Large intestine (tissue), 3 donors: ENCODE measurements at regions not wholly inside any gene's neighbourhood (a gene's known extent, or its start where the extent isn't known, plus 50 kb on each side); places are given as distances from the start of the nearest gene placed in this dataset.

Source experiments
- DNase-seq, 2 donors: peaks; one replicate each; pipeline versions ENCODE4 v3.0.0 to v3.0.0-alpha.2; 2013
- H3K27ac ChIP-seq: one replicate; pipeline ENCODE4 v1.5.1; 2013; ENCODE audit warnings: low read length
- H3K27me3 ChIP-seq: 2 replicates; pipeline ENCODE4 v1.6.1; 2013; ENCODE audit warnings: low read length; ENCODE audit not compliant: control insufficient read depth, insufficient read depth
- H3K36me3 ChIP-seq: 2 replicates; pipeline ENCODE4 v1.6.1; 2013; ENCODE audit warnings: low read length; ENCODE audit not compliant: control insufficient read depth, insufficient read depth
- H3K4me1 ChIP-seq: one replicate; pipeline ENCODE4 v1.6.1; 2013; ENCODE audit warnings: low read length; ENCODE audit not compliant: control insufficient read depth, insufficient read depth
- H3K4me3 ChIP-seq: one replicate; pipeline ENCODE4 v1.5.1; 2013; ENCODE audit warnings: low read length
- H3K9me3 ChIP-seq: one replicate; pipeline ENCODE4 v1.6.1; 2013; ENCODE audit warnings: mild to moderate bottlenecking, low read depth, low read length, moderate library complexity; ENCODE audit not compliant: control insufficient read depth
- WGBS: methylation state at CpG from one replicate; pipeline ENCODE4 v1.1.5; 2013; ENCODE audit warnings: low lambda C conversion rate; ENCODE audit not compliant: insufficient coverage; 5-methylcytosine and 5-hydroxymethylcytosine counted together

- H3K36me3 ChIP-seq = no peaks in the 10 kb centered on the region
- H3K9me3 ChIP-seq = no peaks in the 10 kb centered on the region
- H3K27me3 ChIP-seq = no peaks in the 10 kb centered on the region
- DNase-seq = no peak
- no CpG with 5 or more reads among the region's 1 CpG for WGBS
- no peaks in the 10 kb centered on the region for H3K4me1 ChIP-seq
- no peak overlapping the region for H3K4me3 ChIP-seq
- no peak overlapping the region for H3K27ac ChIP-seq
Measured at GRCh38 chr4:24734511-24734910, 60.9 kb upstream of the SOD3 start.

GRCh38 chr4:24736066-24736465 is 59.3 kb upstream of the SOD3 start:
- Histone ChIP-seq H3K27ac (no peak overlapping the region), H3K4me1 (no peaks in the 10 kb centered on the region), H3K9me3 (no peaks in the 10 kb centered on the region), H3K36me3 (no peaks in the 10 kb centered on the region), H3K27me3 (no peaks in the 10 kb centered on the region), H3K4me3 (no peak overlapping the region)
- DNase-seq = no peak
- WGBS = 100% methylated on average over 1 of the region's 5 CpGs

GRCh38 chr4:24741910-24742309 is 53.5 kb upstream of the SOD3 start:
- Histone ChIP-seq H3K36me3 (no peaks in the 10 kb centered on the region), H3K9me3 (no peaks in the 10 kb centered on the region), H3K27ac (no peak overlapping the region), H3K27me3 (no peaks in the 10 kb centered on the region), H3K4me1 (no peaks in the 10 kb centered on the region), H3K4me3 (no peak overlapping the region)
- no peak for DNase-seq
- WGBS = 100% methylated on average over 1 of the region's 5 CpGs

GRCh38 chr4:24742335-24742734 is 53.0 kb upstream of the SOD3 start:
- Histone ChIP-seq H3K27me3 (no peaks in the 10 kb centered on the region), H3K36me3 (no peaks in the 10 kb centered on the region), H3K9me3 (no peaks in the 10 kb centered on the region), H3K4me1 (no peaks in the 10 kb centered on the region), H3K27ac (no peak overlapping the region), H3K4me3 (no peak overlapping the region)
- no peak for DNase-seq
- 60% methylated on average over 1 of the region's 2 CpGs for WGBS

DNA sequence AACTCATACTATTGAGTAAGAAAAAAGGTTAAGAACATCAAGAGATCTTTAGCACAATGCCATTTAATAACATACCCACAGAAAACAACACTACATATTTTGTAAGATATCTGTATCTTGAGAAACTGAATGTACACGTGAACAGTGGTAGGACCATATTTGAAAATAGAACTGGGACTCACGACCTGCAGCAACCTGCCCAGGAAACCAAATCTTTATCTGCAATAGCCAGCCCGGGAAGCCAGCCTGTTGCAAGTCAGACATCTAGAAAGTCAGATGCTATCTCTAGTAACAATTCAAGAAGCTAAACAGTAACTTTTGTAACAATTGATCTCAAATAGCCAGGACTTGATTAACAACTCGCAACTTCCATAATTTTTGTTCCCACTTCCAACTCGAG is 52.6 kb upstream of the SOD3 start:
- no peak for DNase-seq
- H3K9me3 ChIP-seq = no peaks in the 10 kb centered on the region
- no peak overlapping the region for H3K4me3 ChIP-seq
- H3K36me3 ChIP-seq = no peaks in the 10 kb centered on the region
- H3K27me3 ChIP-seq = no peaks in the 10 kb centered on the region
- no peaks in the 10 kb centered on the region for H3K4me1 ChIP-seq
- no peak overlapping the region for H3K27ac ChIP-seq
- WGBS = 100% methylated on average over 1 of the region's 5 CpGs

DNA sequence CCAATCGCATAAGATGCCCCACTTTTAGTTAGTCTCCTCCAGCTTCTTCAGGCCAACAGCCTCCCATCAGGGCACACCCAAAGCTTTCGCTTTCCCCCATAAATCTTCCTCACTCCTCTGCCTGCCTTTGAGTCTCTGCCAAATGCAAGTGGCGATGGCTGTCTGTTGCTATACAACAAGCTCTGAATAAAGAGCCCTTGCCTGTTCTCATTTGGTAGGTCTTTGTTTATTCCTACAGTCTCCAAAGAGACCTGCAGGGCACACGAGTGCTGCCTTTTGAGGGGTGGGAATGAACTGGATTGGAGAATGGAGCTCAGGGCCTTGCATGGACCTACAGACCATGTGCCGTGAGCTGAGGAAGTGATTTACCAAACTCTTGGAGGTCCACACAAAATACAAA is 52.2 kb upstream of the SOD3 start:
- Histone ChIP-seq H3K27ac (no peak overlapping the region), H3K9me3 (no peaks in the 10 kb centered on the region), H3K4me1 (no peaks in the 10 kb centered on the region), H3K36me3 (no peaks in the 10 kb centered on the region), H3K4me3 (no peak overlapping the region), H3K27me3 (no peaks in the 10 kb centered on the region)
- DNase-seq = no peak
- WGBS = no CpG with 5 or more reads among the region's 5 CpGs

GRCh38 chr4:24743927-24744326 is 51.4 kb upstream of the SOD3 start:
- no peaks in the 10 kb centered on the region for H3K27me3 ChIP-seq
- no peaks in the 10 kb centered on the region for H3K9me3 ChIP-seq
- no peak overlapping the region for H3K27ac ChIP-seq
- H3K36me3 ChIP-seq = no peaks in the 10 kb centered on the region
- no CpG with 5 or more reads among the region's 5 CpGs for WGBS
- DNase-seq = no peak
- no peaks in the 10 kb centered on the region for H3K4me1 ChIP-seq
- no peak overlapping the region for H3K4me3 ChIP-seq

GRCh38 chr4:24745172-24745895 is 50.0 kb upstream of the SOD3 start:
- H3K27me3 ChIP-seq = no peaks in the 10 kb centered on the region
- DNase-seq = no peak
- H3K36me3 ChIP-seq = no peaks in the 10 kb centered on the region
- no peak overlapping the region for H3K27ac ChIP-seq
- H3K4me1 ChIP-seq = no peaks in the 10 kb centered on the region
- no peak overlapping the region for H3K4me3 ChIP-seq
- H3K9me3 ChIP-seq = no peaks in the 10 kb centered on the region
- WGBS = 100% methylated on average over 1 of the region's 5 CpGs
